ENCODE measurements at regions not wholly inside any gene's neighbourhood (a gene's known extent, or its start where the extent isn't known, plus 50 kb on each side); places are given as distances from the start of the nearest gene placed in this dataset.

DNA sequence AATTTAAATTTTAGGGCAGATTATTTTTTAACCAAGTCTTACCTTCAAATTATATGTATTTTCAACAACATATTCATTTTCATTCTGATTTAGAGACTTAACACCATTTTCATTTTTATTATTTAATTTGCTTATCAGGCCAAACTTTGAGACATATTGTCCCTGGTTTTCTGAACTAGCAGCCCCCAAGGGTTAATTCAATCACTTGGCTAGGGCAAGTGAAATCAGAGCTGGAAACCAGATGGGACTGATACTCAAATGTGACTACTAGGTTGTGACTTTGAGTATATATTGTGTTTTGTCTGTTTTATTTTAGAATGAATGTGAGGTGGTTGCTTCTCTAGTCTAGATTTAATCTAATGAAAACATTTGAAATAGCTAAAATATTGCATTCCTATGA lies 198.9 kb upstream of the PTGFR start:
- no peaks in the 10 kb centered on the region for H3K27me3 ChIP-seq (ENCODE audit: control insufficient read depth, insufficient read depth, low read length)
- H3K4me3 ChIP-seq (ENCODE audit: low read depth, low read length) = no peak overlapping the region
- TF ChIP-seq, protein P1, sequence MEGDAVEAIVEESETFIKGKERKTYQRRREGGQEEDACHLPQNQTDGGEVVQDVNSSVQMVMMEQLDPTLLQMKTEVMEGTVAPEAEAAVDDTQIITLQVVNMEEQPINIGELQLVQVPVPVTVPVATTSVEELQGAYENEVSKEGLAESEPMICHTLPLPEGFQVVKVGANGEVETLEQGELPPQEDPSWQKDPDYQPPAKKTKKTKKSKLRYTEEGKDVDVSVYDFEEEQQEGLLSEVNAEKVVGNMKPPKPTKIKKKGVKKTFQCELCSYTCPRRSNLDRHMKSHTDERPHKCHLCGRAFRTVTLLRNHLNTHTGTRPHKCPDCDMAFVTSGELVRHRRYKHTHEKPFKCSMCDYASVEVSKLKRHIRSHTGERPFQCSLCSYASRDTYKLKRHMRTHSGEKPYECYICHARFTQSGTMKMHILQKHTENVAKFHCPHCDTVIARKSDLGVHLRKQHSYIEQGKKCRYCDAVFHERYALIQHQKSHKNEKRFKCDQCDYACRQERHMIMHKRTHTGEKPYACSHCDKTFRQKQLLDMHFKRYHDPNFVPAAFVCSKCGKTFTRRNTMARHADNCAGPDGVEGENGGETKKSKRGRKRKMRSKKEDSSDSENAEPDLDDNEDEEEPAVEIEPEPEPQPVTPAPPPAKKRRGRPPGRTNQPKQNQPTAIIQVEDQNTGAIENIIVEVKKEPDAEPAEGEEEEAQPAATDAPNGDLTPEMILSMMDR (IDR thresholded peaks at IDR 0.05; ENCODE audit: insufficient read depth, low read length, poor library complexity, severe bottlenecking) = no peak
- no peak for DNase-seq (ENCODE audit: low read depth)
- no peaks in the 10 kb centered on the region for H3K36me3 ChIP-seq (ENCODE audit: control insufficient read depth, insufficient read depth, low read length)

DNA sequence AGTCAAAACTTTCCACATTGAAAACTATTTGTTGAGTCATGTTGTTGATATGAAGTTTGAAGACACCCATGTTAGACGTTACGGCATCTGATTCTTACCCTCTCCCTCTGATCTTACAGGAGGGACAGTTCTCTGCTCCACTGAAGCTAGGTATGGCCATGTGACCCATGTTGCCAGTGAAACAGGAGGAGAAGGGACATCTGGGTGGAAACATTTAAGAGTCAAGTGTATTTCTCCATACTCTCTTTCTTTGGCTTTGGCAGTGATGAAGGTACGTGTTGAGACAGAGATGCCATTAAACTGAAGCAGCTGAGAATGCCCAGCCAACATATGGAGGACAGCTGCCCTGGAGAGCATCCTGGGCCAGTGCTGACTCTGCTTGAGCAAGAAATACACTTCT lies 198.4 kb upstream of the PTGFR start:
- TF ChIP-seq, protein P1 (IDR thresholded peaks at IDR 0.05; ENCODE audit: insufficient read depth, low read length, poor library complexity, severe bottlenecking) = no peak

DNA sequence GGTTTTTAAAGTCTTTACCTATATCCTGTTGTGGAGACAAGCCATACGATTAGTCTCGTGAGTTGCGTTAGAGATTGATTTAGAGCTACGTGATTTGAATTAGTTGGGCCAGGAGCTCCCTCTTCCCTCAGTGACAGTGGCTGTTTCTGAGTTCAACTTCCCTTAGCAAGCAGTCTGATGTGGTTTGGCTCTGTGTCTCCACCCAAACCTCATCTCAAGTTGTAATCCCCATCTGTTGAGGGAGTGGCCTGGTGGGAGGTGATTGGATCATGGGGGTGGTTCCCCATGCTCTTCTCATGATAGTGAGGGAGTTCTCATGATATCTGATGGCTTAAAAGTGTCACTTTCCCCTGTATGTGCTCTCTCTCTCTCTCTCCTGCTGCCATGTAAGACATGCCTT lies 192.9 kb upstream of the PTGFR start:
- no peak for DNase-seq (ENCODE audit: low read depth)

More for the DNA sequence above, 198.4 kb upstream of the PTGFR start:
- Histone ChIP-seq H3K4me3 (ENCODE audit: low read depth, low read length) (no peak overlapping the region), H3K36me3 (ENCODE audit: control insufficient read depth, insufficient read depth, low read length) (no peaks in the 10 kb centered on the region), H3K27me3 (ENCODE audit: control insufficient read depth, insufficient read depth, low read length) (no peaks in the 10 kb centered on the region)
- DNase-seq (ENCODE audit: low read depth) = no peak

DNA sequence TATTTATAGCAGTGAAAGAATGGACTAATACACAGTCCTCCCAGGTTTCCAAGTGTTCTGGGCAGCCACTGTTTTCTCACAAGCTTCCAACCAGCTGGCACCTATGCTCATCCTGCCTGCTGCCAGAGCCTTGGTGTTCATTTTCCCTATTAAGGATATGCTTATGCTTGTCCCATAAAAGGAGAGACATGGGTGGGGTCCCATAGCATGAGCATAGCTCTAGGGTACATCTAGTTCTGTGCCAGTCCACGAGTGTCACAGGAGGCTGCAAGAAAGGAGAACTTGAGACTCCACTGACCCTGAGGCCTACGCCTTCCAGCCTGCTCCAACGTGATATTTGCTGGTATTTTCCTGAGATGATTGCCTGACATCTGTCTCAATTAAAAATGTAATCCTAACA lies 192.4 kb upstream of the PTGFR start:
- no peak overlapping the region for H3K4me3 ChIP-seq (ENCODE audit: low read depth, low read length)
- no peak for DNase-seq (ENCODE audit: low read depth)
- TF ChIP-seq, protein P1 (IDR thresholded peaks at IDR 0.05; ENCODE audit: insufficient read depth, low read length, poor library complexity, severe bottlenecking) = no peak
- no peaks in the 10 kb centered on the region for H3K27me3 ChIP-seq (ENCODE audit: control insufficient read depth, insufficient read depth, low read length)
- H3K36me3 ChIP-seq (ENCODE audit: control insufficient read depth, insufficient read depth, low read length) = no peaks in the 10 kb centered on the region

More for the DNA sequence above, 192.9 kb upstream of the PTGFR start:
- no peak overlapping the region for H3K4me3 ChIP-seq (ENCODE audit: low read depth, low read length)
- TF ChIP-seq, protein P1 (IDR thresholded peaks at IDR 0.05; ENCODE audit: insufficient read depth, low read length, poor library complexity, severe bottlenecking) = no peak
- no peaks in the 10 kb centered on the region for H3K27me3 ChIP-seq (ENCODE audit: control insufficient read depth, insufficient read depth, low read length)
- H3K36me3 ChIP-seq (ENCODE audit: control insufficient read depth, insufficient read depth, low read length) = no peaks in the 10 kb centered on the region

DNA sequence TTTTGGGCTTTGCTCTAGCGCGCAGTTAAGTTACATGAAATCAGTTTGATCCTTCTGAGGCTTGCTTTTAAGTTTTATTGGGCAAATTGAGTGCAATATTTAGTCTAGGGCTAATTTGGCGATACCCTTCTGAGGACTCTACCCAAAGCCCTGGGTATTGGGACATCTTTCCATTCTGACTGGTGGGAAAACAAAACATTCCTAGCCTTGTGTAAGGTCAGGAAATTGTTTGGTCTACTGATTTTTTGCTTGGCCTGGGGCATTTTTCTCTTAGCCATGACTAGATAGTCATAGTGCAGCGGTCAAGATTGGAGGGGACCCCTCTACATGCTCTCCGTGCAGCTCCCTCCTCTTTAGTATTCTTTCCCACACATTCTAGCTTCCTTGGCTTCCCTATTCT lies 189.6 kb upstream of the PTGFR start:
- Histone ChIP-seq H3K27me3 (ENCODE audit: control insufficient read depth, insufficient read depth, low read length) (no peaks in the 10 kb centered on the region), H3K4me3 (ENCODE audit: low read depth, low read length) (no peak overlapping the region), H3K36me3 (ENCODE audit: control insufficient read depth, insufficient read depth, low read length) (no peaks in the 10 kb centered on the region)
- TF ChIP-seq, protein P1 (IDR thresholded peaks at IDR 0.05; ENCODE audit: insufficient read depth, low read length, poor library complexity, severe bottlenecking) = no peak
- no peak for DNase-seq (ENCODE audit: low read depth)

DNA sequence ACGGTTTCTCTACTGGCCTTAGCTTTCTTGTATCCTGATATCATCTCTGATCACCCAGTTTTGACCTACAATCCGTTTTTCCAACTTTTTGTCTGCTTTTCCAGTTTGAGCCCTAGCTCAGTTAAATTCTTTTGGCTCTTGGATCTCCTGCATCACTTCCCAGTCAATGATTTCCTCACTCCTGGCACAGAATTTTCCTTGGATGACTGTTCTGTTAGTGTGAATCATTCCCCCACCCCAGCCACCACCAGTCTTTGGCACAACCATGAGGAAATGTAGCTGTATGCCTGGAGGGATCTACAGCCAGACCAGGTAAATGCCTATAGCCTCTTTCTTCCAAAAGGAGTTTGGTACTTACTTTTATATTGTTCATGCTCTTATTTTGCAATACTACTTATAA lies 187.2 kb upstream of the PTGFR start:
- TF ChIP-seq, protein P1 (IDR thresholded peaks at IDR 0.05; ENCODE audit: insufficient read depth, low read length, poor library complexity, severe bottlenecking) = no peak
- Histone ChIP-seq H3K27me3 (ENCODE audit: control insufficient read depth, insufficient read depth, low read length) (no peaks in the 10 kb centered on the region), H3K4me3 (ENCODE audit: low read depth, low read length) (no peak overlapping the region), H3K36me3 (ENCODE audit: control insufficient read depth, insufficient read depth, low read length) (no peaks in the 10 kb centered on the region)
- DNase-seq (ENCODE audit: low read depth) = peak; percentile 74
